Fibroblast of villous mesenchyme (primary cell): ENCODE measurements at regions not wholly inside any gene's neighbourhood (a gene's known extent, or its start where the extent isn't known, plus 50 kb on each side); places are given as distances from the start of the nearest gene placed in this dataset.

Source experiments
- DNase-seq: peaks from one replicate; pipeline ENCODE4 v3.0.0-alpha.2; 2010; ENCODE audit warnings: low read depth
- H3K4me3 ChIP-seq: 2 replicates; pipeline ENCODE4 v1.5.1; 2011; ENCODE audit warnings: low read depth, mild to moderate bottlenecking, low read length
- TF ChIP-seq, protein P1 (sequence below): IDR thresholded peaks from 2 replicates; pipeline ENCODE4 v1.5.1; 2012; ENCODE audit warnings: low read depth, mild to moderate bottlenecking, low read length; ENCODE audit not compliant: insufficient read depth

DNA sequence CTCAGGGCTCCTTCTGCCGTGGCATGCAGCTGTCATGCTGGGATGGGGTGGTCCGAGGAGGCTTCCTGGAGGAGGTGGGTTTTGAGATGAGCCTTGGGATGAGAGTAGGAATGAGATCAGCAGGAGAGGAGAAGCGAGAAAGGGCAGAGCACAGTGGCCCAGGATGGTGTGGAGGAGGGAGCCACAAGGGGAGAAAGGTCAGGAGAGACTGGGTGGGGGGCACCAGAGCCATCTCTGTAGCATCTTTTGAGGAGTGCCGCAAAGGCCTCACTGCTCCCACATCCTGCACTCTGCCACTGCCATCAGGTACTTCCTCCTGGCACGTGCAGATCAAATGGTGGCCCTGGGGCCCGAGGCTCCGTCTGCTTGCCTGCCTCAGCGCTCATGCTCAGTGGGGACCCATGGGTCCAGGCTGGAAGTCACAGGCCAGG, 150.2 kb downstream of the MACROH2A1 start:
- H3K4me3 ChIP-seq, result no peak overlapping the region
- no peak for DNase-seq
- TF ChIP-seq, protein P1, sequence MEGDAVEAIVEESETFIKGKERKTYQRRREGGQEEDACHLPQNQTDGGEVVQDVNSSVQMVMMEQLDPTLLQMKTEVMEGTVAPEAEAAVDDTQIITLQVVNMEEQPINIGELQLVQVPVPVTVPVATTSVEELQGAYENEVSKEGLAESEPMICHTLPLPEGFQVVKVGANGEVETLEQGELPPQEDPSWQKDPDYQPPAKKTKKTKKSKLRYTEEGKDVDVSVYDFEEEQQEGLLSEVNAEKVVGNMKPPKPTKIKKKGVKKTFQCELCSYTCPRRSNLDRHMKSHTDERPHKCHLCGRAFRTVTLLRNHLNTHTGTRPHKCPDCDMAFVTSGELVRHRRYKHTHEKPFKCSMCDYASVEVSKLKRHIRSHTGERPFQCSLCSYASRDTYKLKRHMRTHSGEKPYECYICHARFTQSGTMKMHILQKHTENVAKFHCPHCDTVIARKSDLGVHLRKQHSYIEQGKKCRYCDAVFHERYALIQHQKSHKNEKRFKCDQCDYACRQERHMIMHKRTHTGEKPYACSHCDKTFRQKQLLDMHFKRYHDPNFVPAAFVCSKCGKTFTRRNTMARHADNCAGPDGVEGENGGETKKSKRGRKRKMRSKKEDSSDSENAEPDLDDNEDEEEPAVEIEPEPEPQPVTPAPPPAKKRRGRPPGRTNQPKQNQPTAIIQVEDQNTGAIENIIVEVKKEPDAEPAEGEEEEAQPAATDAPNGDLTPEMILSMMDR, result no peak

DNA sequence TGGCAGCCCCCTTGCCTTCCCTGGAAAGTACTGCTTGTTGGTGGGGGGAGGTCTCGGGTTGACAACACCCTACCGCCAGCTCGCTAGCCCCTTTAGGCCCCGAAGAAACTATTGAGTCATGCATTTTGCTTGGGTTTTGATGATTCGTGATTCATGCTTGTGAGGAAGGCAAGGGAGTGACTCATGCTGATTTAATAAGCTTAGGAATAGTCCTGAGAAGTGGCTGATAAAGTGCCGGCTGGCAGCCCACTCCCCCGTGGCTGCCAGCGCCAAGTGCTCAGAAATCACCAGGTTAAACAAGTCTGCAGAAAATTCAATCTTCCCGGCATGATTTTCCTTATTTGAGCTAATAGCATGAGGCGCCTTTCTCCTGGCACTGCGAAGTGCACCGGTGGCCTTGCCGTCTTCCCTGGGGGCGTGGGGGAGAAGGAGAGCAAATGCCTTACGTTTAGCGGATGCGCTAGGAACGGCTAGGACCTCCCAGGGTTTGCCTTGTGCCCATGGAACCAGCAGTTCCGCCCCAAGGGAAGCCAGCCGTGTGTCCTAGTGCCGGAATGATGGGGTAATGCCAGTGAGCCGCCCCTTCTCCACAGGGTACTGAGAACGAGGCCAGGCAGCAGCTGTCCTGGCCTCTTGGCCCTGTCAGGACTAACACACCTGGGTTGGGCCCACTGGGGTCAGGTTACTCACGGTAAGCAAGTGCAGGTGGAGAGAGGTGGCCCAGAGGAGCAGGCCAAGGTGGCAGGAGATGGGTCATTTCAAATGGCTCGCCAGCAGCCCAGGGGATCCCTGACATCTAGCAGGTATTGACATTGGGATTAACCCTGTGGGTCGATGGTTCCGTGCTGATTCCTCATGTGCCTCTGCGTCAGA, 151.9 kb downstream of the MACROH2A1 start:
- no peak overlapping the region for H3K4me3 ChIP-seq
- peak; percentile 95 for DNase-seq
- TF ChIP-seq, protein P1, result no peak

DNA sequence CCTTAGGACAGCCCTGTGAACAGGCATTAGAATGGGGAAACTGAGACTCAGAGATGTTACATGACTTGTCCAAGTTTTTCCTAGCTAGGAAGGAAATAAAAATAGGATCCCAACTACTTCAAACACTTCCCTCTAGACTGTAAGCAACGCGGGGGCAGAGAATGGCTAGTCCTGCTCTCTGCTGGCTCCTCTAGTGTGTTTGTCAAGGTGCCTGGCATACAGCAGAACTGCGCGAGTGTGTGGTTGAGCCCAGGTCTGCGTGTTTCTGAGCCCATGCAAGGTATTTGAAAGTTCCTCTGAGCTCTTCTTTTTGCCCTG, 152.5 kb downstream of the MACROH2A1 start:
- TF ChIP-seq, protein P1, result no peak

DNA sequence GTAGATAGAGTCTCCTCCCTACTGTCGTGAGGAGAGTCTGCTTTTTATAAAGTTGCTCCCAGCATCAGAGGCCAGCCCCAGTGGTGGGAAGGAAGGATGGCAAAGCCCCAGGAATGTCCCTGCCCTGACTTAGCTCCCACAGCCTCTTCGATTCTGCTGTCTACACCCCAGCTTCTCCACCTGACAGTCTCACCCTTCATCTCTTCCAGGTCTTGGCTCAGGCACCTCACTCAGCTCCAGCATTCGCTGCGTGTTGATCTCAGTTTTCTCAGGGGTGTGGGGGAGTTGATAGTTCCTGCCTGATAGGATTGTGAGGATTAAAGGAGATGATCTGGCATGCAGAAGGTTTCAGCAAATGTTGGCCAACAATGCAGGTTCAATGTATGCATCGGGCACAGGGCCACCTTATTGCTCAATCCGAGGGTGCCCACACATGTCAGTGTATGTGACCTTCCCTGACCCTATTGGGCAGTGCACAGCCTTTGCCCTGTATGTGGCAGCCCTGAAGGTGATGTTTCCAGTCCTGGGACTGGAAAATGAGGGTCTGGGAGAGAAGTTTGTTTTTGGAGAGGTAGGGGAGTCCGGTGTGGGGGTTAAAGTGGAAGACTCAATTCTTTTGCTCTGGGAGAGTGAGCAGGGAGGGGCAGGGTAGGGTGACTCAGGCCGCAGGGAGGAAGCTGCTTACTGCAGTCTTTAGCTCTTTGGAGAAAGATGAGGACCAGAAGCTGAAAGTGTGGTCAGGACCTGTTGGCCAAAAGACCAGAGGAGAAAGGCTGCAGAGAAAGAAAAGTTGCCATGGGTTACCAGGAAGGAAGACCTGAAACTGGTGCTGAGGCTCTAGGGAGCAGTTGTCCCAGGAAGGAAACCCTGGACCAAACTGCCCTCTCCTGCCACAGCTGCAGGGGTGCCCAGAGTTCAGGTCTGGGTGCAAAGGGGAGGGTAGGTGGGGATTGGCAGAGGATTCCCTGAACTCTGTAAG, 153.2 kb downstream of the MACROH2A1 start:
- DNase-seq, result peak; percentile 68
- TF ChIP-seq, protein P1, result no peak
- no peak overlapping the region for H3K4me3 ChIP-seq

More for the DNA sequence above, 152.5 kb downstream of the MACROH2A1 start:
- H3K4me3 ChIP-seq, result no peak overlapping the region
- DNase-seq, result peak; percentile 32

DNA sequence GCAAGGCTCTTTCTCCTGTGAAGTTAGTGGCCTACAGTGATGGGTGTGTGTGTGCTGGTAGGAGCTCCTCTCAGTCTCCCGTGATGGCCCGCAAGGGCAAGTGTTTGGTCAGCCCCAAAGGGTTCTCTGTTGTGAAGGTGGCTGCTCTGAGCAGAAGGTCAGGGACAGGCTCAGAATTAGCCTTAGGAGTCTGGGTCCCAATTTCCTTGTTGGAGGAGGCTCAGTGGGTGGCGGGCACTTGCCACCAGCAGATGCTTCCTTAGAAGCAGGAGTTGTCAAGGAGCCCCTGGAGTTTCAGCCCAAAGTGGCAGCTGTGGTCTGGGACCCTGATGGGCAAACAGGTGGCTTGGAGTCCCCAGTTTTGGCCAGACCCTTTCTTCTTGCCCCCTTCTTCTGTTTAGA, 154.4 kb downstream of the MACROH2A1 start:
- TF ChIP-seq, protein P1, result no peak
- DNase-seq, result no peak
- no peak overlapping the region for H3K4me3 ChIP-seq

DNA sequence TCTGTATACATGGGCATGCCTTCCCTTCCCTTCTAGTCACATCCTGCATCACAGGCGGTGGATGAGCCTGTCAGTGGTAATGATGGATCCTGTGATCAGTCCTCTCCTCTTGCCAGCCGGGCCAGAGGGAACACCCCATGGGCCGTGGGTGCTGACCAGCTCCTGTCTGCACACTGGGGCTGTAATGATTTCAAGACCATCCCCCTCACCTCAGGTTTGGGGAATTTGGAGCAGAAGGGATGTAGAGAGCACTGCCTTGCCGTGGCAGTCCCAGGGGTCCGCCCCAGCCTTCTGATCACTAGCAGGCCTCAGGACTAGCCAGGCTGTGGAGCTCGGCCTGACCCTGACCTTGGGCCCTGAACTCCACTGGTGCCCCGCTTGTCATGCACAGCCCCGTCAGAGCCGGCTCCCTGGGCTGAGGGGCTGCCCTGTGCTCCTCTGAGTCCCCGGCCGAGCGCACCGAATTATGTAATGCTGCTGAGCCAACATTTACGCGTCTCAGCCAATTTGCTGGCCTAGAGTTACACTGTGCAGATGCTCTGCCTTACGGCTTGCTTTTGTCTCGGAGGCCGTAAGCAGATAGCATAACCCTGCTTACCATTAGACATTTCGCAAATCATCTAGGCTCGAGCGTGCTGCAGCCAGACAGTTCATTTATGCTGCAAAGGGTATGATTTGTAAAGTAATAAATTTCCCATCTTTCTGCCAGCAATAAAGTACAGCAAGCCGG, 155.3 kb downstream of the MACROH2A1 start:
- H3K4me3 ChIP-seq, result no peak overlapping the region
- TF ChIP-seq, protein P1, result no peak
- peak; percentile 81 for DNase-seq
